HEK293 (cell line): ENCODE measurements at regions not wholly inside any gene's neighbourhood (a gene's known extent, or its start where the extent isn't known, plus 50 kb on each side); places are given as distances from the start of the nearest gene placed in this dataset.

ENCODE experiments used
- CTCF ChIP-seq: fragments of 450-650 bp; formaldehyde crosslinking; IDR thresholded peaks from 2 replicates; pipeline ENCODE4 v1.5.1; 2016; ENCODE audit warnings: missing biosample characterization, missing genetic modification characterization
- GLI4 ChIP-seq: fragments of 450-650 bp; formaldehyde crosslinking; IDR thresholded peaks from 2 replicates; pipeline ENCODE4 v1.5.1; 2016; ENCODE audit warnings: missing biosample characterization, missing genetic modification characterization
- SP3 ChIP-seq: fragments of 450-650 bp; formaldehyde crosslinking; IDR thresholded peaks from 2 replicates; pipeline ENCODE4 v1.5.1; 2016; ENCODE audit warnings: missing biosample characterization, missing genetic modification characterization
- ZBTB21 ChIP-seq: fragments of 450-650 bp; formaldehyde crosslinking; IDR thresholded peaks from 2 replicates; pipeline ENCODE4 v1.5.1; 2017; ENCODE audit warnings: missing biosample characterization, missing genetic modification characterization
- ZNF423 ChIP-seq: fragments of 450-650 bp; formaldehyde crosslinking; IDR thresholded peaks from 2 replicates; pipeline ENCODE4 v1.5.1; 2016; ENCODE audit warnings: missing biosample characterization, missing genetic modification characterization

- TF ChIP-seq CTCF (tag by site-specific recombination) (no peak), ZBTB21 (tag by site-specific recombination) (no peak), SP3 (tag by site-specific recombination) (no peak), GLI4 (tag by site-specific recombination) (no peak), ZNF423 (tag by site-specific recombination) (no peak)
These were observed 2113.1 kb upstream of the RAG2 start for GRCh38 chr11:38711110-38711509.
